IMR-90 (cell line): ENCODE measurements at regions not wholly inside any gene's neighbourhood (a gene's known extent, or its start where the extent isn't known, plus 50 kb on each side); places are given as distances from the start of the nearest gene placed in this dataset.

Source experiments
- CEBPB ChIP-seq: IDR thresholded peaks from 2 replicates; pipeline ENCODE4 v1.6.1; 2012; ENCODE audit warnings: low read depth, low read length, improper control_type of control experiment
- CTCF ChIP-seq: conservative IDR thresholded peaks from 2 replicates; pipeline ENCODE4 v1.5.1; 2012; ENCODE audit warnings: mild to moderate bottlenecking, low read depth, low read length, improper control_type of control experiment
- MAFK ChIP-seq: IDR thresholded peaks from 2 replicates; pipeline ENCODE4 v1.6.1; 2012; ENCODE audit warnings: low read depth, low read length, improper control_type of control experiment
- MXI1 ChIP-seq: IDR thresholded peaks from 2 replicates; pipeline ENCODE4 v1.6.1; 2012; ENCODE audit warnings: low read depth, mild to moderate bottlenecking, low read length, moderate library complexity, borderline replicate concordance
- POLR2A ChIP-seq: IDR thresholded peaks from 2 replicates; pipeline ENCODE4 v1.6.1; 2012; ENCODE audit warnings: mild to moderate bottlenecking, low read depth, low read length
- RAD21 ChIP-seq: IDR thresholded peaks from 2 replicates; pipeline ENCODE4 v1.6.1; 2012; ENCODE audit warnings: low read length, improper control_type of control experiment
- SMC3 ChIP-seq: fragments of 150-350 bp; IDR thresholded peaks from 2 replicates; pipeline ENCODE4 v1.6.1; 2016; ENCODE audit warnings: low read depth, mild to moderate bottlenecking, antibody characterized with exemption, low read length, moderate library complexity
- USF2 ChIP-seq: fragments of 150-350 bp; IDR thresholded peaks from 2 replicates; pipeline ENCODE4 v1.6.1; 2017; ENCODE audit warnings: mild to moderate bottlenecking, antibody characterized with exemption, low read length, low read depth

- TF ChIP-seq USF2 (no peak), CTCF (no peak), CEBPB (peak; percentile 40), POLR2A (no peak), RAD21 (no peak), SMC3 (no peak), MAFK (no peak), MXI1 (no peak)
These were observed 59.6 kb downstream of the ARL6IP4 start for GRCh38 chr12:123040106-123040505.
